Skeletal muscle cell (primary cell): ENCODE measurements at regions not wholly inside any gene's neighbourhood (a gene's known extent, or its start where the extent isn't known, plus 50 kb on each side); places are given as distances from the start of the nearest gene placed in this dataset.
"Not testable (repeated sequence)": the region's sequence is repeated elsewhere in the genome, so short reads cannot be mapped to it uniquely, and the experiment has no call there.

Source experiments
- DNase-seq: peaks from one replicate; pipeline ENCODE4 v3.0.0-alpha.2; 2010; ENCODE audit warnings: low read depth
- H3K4me3 ChIP-seq: 2 replicates; pipeline ENCODE4 v1.5.1; 2011; ENCODE audit warnings: low read depth, mild to moderate bottlenecking, control low read depth, low read length, moderate library complexity

DNA sequence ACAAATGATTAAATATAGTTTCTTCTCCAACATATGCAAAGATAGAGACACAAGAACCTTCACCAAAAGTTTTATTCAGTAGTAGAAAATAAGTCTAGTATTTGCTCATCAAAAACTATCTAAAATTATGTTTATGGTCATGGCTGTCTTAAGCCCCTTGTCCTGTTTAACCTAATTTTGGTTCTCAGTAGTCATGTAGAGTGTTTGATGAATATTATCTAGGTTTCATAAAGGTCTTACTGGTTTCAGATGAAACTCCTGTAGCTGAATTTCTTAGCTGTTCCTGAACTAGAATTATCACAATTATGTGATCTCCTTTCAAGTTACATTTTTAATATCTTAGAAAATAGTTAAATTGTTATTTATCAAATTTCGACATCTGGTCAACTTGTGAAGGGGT, 228.0 kb upstream of the SPHKAP start:
- no peak overlapping the region for H3K4me3 ChIP-seq
- no peak for DNase-seq

DNA sequence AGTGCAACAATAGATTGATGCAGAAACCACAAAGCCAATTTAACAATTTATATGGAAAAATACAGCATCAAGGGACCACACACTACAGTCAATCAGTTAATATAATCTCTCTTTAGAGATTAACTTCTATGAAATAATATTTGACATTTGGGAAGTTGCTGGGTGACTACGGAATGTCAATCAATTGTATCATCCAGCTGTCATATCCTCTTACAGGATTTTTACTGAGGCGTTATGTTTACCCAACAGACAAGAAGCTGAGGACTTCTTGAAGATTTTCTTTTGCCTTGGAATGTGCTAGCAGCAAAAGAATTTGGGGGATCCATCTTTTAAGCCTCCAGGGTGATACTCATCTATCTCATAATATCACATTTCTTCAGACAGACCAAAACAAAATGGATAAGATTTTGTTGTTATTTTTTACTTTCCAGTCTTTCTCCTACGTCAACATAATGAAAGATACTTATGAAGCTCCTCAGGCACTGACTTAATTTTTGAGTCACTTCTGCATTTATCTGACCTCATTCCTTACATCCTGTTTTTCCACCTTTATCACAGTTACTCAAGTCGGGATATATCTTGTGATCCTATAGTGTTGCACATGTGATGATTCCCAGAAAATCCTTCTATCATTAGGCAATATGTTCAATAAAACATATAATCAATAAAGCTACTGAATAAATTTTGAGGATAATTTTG, 227.2 kb upstream of the SPHKAP start:
- no peak for DNase-seq
- no peak overlapping the region for H3K4me3 ChIP-seq

DNA sequence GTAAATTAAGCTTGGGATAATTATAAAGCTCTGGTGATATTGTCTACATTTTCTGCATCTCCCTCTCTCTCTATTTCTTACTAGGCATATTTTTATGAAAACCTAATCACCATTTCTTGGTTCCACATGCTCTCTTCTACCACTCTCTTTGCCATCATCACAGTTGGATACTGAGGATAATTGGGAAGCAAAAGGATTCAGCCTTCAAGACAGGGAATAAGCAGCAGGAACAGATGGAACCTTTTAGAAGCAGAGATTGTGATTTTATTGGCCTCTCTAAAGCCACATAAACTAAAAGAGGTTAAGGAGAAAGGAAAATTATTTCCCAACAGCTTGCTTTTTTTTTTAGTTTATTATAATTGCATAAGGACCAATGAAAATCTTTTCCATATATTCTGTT, 226.3 kb upstream of the SPHKAP start:
- H3K4me3 ChIP-seq = no peak overlapping the region
- no peak for DNase-seq

DNA sequence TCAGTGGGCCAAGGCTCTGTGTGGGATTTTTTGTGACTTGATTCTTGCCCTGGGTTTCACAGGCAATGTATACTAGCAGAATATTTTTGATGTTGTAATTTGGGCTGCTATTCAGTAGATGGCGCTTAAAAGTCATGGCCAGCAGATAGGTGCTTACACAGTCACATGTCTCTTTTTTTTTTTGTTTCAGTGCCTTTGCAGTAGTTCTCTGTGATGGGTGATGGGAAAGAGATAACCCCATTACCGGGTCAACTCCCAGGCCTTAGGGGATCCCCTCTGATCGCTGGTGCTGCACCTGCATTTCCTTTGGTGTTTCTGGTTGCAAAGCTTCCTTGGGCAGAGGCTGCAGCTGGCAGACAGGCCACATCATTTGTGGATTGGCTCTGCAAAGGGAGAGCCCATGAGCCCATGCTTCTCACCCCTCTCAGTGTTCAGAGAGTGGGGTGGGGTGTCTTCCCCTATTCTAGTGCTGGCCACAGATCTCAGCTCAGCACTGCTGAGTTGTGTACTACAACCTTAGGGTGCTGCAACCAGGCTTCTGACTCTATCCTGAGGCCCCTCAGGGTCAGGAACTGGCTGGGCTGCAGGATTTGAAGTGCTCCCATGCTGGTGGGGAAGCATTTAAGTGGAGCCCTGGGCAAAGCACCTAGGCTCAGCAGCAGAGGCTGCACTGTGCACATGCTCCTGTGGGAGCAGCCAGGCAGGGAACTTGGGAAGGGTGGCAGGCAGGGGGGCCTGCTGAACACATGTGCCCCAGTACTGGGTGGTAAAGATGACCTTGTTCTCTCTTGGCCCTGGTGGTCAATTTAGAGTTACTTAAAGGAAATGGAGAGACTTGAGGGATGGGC, 219.8 kb upstream of the SPHKAP start:
- DNase-seq = no peak
- H3K4me3 ChIP-seq = no peak overlapping the region

DNA sequence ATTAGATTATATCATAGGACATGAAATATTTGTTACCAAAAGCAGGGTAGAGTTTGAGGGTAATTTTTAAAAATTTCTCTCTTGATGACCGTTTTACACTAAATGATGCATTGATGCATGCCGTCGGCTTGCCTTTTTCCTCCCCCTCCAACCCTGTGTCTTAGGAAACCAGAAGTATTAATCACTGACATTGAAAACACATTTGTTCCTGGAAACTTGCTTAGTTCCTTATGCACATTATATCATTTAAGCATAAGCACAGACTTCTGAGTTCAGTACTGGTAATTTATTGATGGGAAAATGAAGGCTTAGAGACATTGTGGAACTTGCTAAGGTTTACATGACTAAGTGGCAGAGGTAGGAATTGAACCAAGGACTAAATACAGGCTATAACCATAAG, 206.3 kb upstream of the SPHKAP start:
- H3K4me3 ChIP-seq = no peak overlapping the region
- DNase-seq = no peak

DNA sequence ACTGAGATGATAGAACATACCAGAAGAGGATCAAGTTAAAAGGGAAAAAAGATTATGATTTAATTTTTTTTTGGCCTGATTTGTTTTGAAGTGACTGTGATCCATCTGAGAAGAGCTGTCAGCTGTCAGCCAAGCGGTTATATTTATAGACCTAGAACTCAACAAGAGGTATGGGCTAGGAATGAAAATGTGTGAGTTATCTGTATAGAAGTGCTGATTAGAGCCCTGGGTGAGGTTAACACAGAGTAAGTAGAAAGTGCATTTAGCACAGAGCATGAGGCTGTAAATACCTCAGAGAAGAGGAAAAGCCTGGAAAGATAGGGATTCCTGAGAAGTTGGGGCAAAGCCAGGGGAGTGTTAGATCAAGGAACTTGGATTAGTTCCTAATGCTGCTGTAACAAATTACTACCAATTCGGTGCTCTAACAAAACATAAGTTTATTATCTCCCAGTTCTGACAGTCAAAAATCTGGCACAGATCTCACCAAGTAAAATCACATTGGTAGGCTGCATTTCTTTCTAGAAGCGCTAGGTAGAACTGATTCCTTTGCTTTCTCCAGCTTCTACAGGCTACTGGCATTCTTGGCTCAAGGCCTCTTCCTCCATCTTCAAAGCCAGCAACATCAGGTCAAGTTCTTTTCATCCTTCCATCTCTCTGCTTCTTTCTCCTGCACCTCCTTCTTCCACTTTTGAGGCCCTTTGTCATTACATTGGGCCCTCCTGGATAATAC, 197.4 kb upstream of the SPHKAP start:
- no peak overlapping the region for H3K4me3 ChIP-seq
- DNase-seq = no peak

DNA sequence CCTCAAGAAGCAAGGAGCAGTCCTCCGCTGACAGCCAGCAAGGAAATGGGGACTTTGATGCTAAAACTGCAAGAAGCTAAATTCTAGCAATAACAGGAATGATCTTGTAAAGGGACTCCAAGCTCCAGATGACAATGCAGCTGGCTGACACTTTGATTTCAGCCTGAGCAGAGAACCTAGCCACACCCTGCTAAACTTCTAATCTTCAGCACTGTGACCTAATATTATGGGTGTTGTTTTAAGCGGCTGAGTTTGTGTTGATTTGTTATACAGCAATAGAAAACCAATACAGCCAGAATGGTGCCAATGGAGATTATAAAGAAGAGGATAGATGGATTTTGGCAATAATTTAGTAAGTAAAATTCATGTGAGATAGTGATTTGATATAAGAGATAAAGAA, 196.7 kb upstream of the SPHKAP start:
- no peak for DNase-seq
- H3K4me3 ChIP-seq = no peak overlapping the region

DNA sequence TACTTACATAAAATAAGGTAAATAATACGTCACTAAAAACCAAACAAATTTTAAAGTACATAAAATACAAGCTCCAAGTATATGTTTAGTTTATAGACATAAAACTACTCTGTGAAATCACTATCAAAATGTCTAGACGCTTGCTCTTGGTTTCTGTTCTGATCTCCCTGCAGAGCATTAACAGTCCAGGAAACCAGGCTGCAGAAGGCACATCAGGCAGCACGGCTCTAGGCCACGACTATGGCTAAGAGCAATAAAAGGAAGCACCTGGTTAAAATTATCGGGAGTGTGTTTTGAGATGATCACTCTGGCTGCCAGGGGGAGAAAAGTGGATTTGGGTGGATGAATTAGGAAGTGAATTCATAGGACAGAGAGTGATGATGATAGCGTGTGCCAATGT, 196.0 kb upstream of the SPHKAP start:
- no peak overlapping the region for H3K4me3 ChIP-seq
- no peak for DNase-seq

DNA sequence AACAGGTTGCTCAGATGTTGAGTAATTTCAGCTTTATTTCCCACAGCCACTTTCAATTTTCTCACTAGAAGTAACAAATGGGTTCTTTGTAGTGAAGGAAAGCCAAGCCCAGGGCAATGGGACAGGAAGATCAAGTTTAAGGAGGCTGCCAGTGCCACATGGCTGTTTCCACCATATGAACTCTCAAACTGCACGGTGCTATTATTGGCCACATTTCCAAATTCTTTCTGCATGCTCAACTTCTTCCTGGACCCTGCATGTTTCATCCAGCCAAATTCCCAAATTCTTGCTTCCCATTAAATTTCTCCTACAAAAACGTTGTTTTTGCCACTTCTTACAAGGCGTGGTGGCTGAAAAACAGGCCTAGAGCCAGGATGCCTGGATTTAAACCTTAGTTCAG, 193.3 kb upstream of the SPHKAP start:
- H3K4me3 ChIP-seq = no peak overlapping the region
- DNase-seq = no peak

DNA sequence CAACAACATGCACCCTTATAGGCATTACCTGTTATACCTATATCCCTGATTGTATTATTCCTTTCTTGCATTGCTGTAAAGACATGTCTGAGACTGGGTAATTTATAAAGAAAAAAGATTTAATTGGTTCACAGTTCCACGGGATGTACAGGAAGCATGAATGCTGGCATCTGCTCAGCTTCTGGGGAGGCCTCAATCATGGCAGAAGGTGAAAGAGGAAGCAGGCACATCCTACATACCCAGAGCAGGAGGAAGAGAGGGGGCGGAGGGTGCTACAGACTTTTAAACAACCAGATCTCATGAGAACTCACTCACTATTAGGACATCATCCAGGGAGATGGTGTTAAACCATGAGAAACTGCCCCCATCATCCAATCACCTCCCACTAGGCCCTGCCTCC, 191.7 kb upstream of the SPHKAP start:
- DNase-seq = no peak
- no peak overlapping the region for H3K4me3 ChIP-seq

DNA sequence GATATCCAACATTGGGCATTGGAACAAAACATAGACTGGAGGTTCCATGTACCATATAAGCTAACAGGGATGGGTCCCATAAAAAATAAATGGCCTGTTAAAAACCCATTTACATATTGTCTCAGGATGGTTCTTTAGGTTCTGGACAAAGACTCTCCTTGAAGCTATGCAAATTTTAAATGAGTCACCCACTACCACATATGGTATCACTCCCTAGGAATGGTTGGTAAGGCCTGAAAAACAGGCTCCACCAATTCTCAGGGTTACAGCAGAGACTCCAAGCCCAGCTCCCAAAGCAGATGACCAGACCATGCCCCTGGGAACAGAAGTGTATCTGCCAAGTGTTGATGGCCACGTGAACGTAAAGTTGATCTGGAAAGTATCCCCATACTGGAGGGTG, 190.7 kb upstream of the SPHKAP start:
- no peak for DNase-seq
- no peak overlapping the region for H3K4me3 ChIP-seq

DNA sequence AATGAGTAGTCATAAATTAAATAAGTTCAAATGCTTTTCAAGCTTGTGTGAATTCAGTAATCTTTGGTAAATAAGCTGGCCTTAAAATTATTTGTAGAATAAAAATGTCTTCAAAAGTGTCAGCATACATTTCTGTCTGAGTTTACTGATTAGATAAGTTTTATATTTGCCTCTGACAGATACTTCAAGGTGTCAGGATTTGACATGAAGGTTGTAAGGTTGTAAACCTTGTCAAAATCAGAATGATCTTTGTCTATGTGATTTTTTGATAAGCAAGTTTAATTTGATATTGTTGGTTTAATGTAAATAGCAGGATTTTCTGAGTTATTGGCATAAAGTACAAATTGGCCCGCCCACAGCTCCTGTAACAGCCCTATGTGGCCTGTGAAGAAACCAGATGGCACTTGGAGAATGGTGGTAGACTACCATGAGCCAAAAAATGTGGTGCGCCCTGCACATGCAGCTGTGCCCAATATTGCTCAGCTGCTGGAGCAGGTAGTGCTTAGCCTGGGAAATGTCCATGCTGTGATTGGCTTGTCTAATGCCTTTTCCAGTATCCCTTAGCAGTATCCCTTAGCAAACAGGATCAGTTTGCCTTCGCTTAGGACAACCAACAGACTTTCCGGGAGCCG, 188.0 kb upstream of the SPHKAP start:
- DNase-seq = no peak
- H3K4me3 ChIP-seq = no peak overlapping the region

DNA sequence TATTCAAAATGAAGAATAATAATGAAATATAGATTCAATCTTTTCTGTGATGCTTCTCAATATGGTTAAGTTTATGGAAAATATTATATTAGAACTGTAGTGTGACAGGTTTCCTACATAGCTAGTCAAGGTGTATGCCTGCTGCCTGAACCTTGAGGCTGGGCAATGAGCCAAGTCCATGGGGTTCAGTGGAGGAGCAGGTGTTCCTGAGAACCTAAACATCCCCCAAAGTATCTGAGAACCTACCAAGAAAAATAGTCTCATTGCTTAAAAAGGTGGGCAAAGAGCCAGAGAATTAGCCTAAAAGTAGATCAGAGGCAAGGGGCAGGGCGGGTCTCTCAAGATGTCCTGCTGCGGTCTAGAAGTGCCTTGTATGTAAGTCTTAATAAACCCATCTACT, 185.9 kb upstream of the SPHKAP start:
- no peak for DNase-seq
- no peak overlapping the region for H3K4me3 ChIP-seq

DNA sequence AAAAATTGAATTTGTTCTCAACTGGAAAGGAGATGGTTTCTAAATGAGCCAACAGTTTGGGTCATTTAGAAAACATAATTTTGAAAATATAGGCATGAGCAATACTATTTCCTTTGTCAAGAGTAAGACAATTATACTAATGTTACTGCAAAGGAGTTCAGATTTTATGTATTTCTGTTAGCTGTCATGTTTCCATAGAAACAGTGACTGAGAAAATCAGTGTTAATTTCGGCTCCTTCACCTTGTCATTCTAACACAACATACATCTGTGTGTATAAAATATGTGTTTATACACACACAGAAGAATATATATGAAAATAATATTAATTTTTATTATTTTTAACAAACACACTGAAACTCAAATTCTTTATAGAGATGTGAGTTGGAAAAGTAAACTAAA, 178.0 kb upstream of the SPHKAP start:
- DNase-seq = no peak
- no peak overlapping the region for H3K4me3 ChIP-seq

DNA sequence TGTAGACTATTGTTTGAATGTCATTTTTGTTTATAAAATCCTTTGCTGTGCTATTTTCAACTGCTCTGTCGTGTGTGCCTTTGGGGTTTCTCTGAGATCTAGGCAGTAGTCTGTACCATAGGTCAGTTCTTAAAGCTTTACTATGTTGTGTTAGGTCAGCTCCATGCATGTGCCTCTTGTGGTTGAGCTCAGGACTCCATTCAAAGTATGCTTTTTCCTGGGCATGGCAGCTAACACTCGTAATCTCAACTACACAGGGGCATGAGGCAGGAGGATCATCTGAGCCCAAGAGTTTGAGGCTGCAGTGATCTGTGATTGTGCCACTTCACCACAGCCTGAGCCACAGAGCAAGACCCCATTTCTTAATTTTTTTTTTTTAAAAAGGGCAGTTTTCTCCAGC, 174.4 kb upstream of the SPHKAP start:
- no peak overlapping the region for H3K4me3 ChIP-seq
- no peak for DNase-seq

DNA sequence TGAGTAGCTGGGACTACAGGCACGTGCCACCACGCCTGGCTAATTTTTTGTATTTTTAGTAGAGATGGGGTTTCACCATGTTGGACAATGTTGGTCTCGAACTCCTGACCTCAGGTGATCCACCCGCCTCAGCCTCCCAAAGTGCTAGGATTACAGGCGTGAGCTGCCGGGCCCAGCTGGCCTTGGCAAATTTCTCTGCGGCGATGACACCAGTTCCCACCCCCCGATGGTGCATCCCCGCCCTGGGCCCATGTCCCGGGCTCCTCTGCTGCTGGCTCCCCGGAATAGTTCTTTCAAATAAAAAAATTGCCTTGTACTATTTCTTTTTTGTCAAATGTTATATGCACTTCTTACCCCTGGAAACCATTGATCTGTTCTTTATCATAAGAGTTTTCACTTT, 171.5 kb upstream of the SPHKAP start:
- H3K4me3 ChIP-seq, DNase-seq: not testable (repeated sequence)

DNA sequence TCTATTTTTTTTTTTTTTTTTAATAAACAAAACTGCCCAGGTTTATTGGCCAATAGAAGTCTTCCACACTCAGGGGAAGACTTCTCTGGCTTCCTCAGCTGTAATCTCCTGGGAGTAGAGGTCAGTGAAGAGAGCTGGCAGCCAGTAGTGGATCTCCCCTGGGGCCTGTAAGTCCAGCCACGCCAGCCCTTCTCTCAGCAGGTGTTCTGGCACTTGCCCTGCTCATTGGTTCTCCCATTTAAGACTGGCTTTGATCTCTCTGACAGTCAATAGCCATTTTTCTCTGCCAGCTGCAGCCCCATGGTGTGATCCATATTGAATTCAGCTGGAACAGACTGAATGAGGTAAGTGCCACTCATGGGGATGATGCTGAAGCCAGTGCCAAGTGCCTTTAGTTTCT, 170.6 kb upstream of the SPHKAP start:
- no peak for DNase-seq

DNA sequence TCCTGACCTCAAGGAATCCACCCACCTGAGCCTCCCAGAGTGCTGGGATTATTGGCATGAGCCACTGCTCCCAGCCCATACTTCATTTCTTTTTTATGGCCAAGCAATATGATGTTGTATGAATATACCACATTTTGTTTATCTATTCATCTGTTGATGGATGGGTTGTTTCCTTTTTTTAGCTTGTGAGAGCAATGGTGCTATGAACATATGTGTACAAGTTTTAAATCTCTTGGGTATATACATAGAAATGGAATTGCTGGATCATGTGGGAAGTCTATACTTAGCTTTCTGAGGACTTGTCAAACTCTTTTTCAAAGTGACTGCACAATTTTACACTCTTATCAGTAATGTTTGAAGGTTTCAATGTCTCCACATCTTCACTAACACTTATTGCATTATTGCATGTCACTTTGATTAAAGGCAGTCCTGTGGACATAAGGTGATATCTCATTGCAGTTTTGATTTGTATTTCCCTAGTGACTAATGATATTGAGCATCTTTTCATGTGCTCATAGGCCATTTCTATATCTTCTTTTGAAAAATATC, 167.1 kb upstream of the SPHKAP start:
- H3K4me3 ChIP-seq = no peak overlapping the region
- no peak for DNase-seq

More for the DNA sequence above, 170.6 kb upstream of the SPHKAP start:
- H3K4me3 ChIP-seq = no peak overlapping the region

DNA sequence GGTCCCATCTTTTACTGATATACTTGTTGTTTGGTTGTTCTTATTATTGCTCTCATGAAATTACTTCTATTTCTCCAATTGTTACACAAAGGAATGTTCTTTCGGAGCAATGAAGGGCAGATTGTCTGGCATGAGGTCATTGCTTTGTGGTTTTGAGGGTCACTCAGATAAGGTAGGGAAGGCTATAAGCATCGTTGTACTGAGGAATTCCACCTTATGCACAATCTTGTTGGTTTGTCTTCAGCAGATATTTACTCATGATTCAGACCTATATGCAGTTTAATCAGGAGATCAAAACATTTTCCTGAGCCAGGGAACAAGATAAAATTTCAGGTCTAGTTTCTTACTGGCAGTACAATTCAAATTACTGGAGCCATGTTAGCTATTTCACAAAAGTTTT, 163.0 kb upstream of the SPHKAP start:
- no peak overlapping the region for H3K4me3 ChIP-seq
- no peak for DNase-seq

DNA sequence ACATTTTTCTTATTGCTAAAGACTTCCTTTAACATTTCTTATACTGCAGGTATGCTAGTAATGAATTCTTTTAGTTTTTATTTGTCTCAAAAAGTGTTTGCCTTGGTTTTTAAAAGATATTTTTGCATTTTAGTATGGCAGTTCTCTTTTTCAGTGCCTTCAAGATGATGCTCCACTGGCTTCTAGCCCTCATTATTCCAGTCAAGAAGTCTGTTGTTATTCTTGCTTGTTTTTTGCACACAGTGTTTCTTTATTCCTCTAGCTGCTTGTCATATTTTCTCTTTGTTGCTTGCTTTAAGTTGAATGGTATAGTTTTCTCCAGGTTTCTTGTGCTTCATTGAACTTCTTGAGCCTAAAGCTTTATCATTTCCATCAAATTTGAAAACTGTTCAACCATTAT, 158.0 kb upstream of the SPHKAP start:
- no peak for DNase-seq
- H3K4me3 ChIP-seq = no peak overlapping the region
